ENCODE measurements at regions not wholly inside any gene's neighbourhood (a gene's known extent, or its start where the extent isn't known, plus 50 kb on each side); places are given as distances from the start of the nearest gene placed in this dataset.

DNA sequence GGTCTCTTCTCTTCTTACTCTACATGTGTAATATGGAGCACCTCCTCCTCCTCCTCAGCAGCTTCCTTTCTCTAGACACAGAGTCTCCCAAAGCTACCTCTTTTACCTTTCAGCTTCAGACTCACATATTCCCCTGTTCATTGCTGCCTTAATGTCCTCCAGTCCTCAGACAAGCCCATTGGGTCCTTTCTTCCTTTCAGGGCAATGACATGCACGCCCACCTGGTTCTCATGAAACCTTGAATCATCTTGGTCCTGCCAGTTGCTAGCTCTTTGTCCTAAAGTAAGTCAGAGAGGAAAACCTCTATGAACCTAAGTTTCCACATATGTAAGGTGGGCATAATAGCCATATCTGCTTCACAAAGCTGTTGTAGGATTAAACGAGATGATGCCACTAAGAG is 227.0 kb downstream of the RPS24 start:
- TF ChIP-seq, protein P1, sequence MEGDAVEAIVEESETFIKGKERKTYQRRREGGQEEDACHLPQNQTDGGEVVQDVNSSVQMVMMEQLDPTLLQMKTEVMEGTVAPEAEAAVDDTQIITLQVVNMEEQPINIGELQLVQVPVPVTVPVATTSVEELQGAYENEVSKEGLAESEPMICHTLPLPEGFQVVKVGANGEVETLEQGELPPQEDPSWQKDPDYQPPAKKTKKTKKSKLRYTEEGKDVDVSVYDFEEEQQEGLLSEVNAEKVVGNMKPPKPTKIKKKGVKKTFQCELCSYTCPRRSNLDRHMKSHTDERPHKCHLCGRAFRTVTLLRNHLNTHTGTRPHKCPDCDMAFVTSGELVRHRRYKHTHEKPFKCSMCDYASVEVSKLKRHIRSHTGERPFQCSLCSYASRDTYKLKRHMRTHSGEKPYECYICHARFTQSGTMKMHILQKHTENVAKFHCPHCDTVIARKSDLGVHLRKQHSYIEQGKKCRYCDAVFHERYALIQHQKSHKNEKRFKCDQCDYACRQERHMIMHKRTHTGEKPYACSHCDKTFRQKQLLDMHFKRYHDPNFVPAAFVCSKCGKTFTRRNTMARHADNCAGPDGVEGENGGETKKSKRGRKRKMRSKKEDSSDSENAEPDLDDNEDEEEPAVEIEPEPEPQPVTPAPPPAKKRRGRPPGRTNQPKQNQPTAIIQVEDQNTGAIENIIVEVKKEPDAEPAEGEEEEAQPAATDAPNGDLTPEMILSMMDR (IDR thresholded peaks at IDR 0.05; ENCODE audit: insufficient read depth, low read depth, low read length) = no peak
- H3K4me3 ChIP-seq (ENCODE audit: low read depth, low read length) = no peak overlapping the region
- no peak for DNase-seq (ENCODE audit: low read depth)

DNA sequence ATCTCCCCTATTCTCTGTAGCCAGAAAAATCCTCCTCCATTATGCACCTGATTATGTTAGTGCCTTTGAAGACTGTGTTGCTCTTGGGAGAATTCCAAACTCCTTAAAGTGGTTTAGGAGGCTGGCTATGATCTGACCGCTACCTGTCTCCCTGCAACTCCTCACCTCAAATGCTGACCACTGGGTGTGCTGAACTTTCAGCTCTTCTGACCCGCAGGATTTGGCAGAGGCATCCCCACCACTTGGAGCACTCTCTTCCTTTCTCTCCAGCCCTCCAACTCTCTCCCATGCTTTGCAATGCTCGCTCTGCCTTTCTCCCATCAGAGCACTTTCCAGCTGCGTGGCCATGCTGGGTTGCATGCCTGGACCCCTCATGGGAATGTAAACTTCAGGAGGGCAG is 227.6 kb downstream of the RPS24 start:
- TF ChIP-seq, protein P1 (IDR thresholded peaks at IDR 0.05; ENCODE audit: insufficient read depth, low read depth, low read length) = no peak
- no peak for DNase-seq (ENCODE audit: low read depth)
- H3K4me3 ChIP-seq (ENCODE audit: low read depth, low read length) = no peak overlapping the region

GRCh38 chr10:78262860-78263259 is 229.2 kb downstream of the RPS24 start:
- TF ChIP-seq, protein P1 (IDR thresholded peaks at IDR 0.05; ENCODE audit: insufficient read depth, low read depth, low read length) = no peak
- DNase-seq (ENCODE audit: low read depth) = no peak
- H3K4me3 ChIP-seq (ENCODE audit: low read depth, low read length) = no peak overlapping the region

DNA sequence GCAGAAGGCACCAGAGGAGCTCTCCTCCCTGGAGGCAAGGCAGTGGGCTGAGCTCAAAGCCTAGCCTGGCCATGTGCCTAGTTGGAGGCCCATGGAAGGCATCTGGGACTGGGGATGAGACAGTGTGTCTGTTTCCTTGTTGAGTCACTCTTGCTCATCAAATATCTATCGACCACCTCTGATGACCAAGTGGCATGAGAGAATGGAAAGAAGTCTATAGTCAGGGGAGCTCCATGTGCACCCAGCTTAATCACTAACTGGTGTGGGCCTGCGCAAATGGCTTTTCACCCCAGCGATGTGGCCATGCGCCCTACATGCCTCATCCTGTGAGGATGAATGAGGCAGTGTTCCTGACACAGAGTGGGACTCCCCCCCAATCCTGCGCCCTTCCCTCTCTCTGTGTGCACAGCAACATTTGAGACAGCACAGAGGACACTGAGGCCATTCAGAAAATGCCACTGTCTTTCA is 229.9 kb downstream of the RPS24 start:
- H3K4me3 ChIP-seq (ENCODE audit: low read depth, low read length) = no peak overlapping the region
- peak; percentile 6 for DNase-seq (ENCODE audit: low read depth)

GRCh38 chr10:78264361-78264760 is 230.7 kb downstream of the RPS24 start:
- no peak overlapping the region for H3K4me3 ChIP-seq (ENCODE audit: low read depth, low read length)
- TF ChIP-seq, protein P1 (IDR thresholded peaks at IDR 0.05; ENCODE audit: insufficient read depth, low read depth, low read length) = no peak
- no peak for DNase-seq (ENCODE audit: low read depth)

More for the DNA sequence above, 229.9 kb downstream of the RPS24 start:
- TF ChIP-seq, protein P1 (IDR thresholded peaks at IDR 0.05; ENCODE audit: insufficient read depth, low read depth, low read length) = no peak

GRCh38 chr10:78266741-78267469 is 233.2 kb downstream of the RPS24 start:
- no peak overlapping the region for H3K4me3 ChIP-seq (ENCODE audit: low read depth, low read length)
- peak; percentile 64 for DNase-seq (ENCODE audit: low read depth)
- TF ChIP-seq, protein P1 (IDR thresholded peaks at IDR 0.05; ENCODE audit: insufficient read depth, low read depth, low read length) = no peak

- TF ChIP-seq, protein P1 (IDR thresholded peaks at IDR 0.05; ENCODE audit: insufficient read depth, low read depth, low read length) = no peak
- peak; percentile 37 for DNase-seq (ENCODE audit: low read depth)
These were observed 233.9 kb downstream of the RPS24 start for GRCh38 chr10:78267598-78267997.

More at GRCh38 chr10:78267598-78267997, 233.9 kb downstream of the RPS24 start:
- no peak overlapping the region for H3K4me3 ChIP-seq (ENCODE audit: low read depth, low read length)

Data from fibroblast of villous mesenchyme (primary cell).